BLaER1 (cell line): ENCODE measurements at regions not wholly inside any gene's neighbourhood (a gene's known extent, or its start where the extent isn't known, plus 50 kb on each side); places are given as distances from the start of the nearest gene placed in this dataset.

ENCODE experiments used
- H3K27ac ChIP-seq: shearing (Covaris generic); formaldehyde crosslinking; 2 replicates; pipeline ENCODE4 v1.8.1; 2022
- H3K27me3 ChIP-seq: shearing (Covaris generic); formaldehyde crosslinking; 2 replicates; pipeline ENCODE4 v1.8.1; 2022
- H3K36me3 ChIP-seq: shearing (Covaris generic); formaldehyde crosslinking; 2 replicates; pipeline ENCODE4 v1.8.1; 2022
- H3K4me1 ChIP-seq: shearing (Covaris generic); formaldehyde crosslinking; 2 replicates; pipeline ENCODE4 v1.8.1; 2022
- H3K4me2 ChIP-seq: shearing (Covaris generic); formaldehyde crosslinking; 2 replicates; pipeline ENCODE4 v1.8.1; 2022
- H3K4me3 ChIP-seq: shearing (Covaris generic); formaldehyde crosslinking; 2 replicates; pipeline ENCODE4 v1.8.1; 2022
- H3K9ac ChIP-seq: shearing (Covaris generic); formaldehyde crosslinking; 2 replicates; pipeline ENCODE4 v1.8.1; 2022
- H3K9me3 ChIP-seq: shearing (Covaris generic); formaldehyde crosslinking; 2 replicates; pipeline ENCODE4 v1.8.1; 2022
- H4K20me1 ChIP-seq: shearing (Covaris generic); formaldehyde crosslinking; 2 replicates; pipeline ENCODE4 v1.8.1; 2022
- Cebpa-rat ChIP-seq: shearing (Covaris generic); IDR thresholded peaks from 2 replicates; pipeline ENCODE4 v1.8.1; 2022

- no peak overlapping the region for H3K4me2 ChIP-seq
- no peak overlapping the region for H3K27ac ChIP-seq
- no peaks in the 10 kb centered on the region for H4K20me1 ChIP-seq
Observed at GRCh38 chr14:31963587-31963986, 113.5 kb upstream of the ARHGAP5 start.

GRCh38 chr14:31964490-31964889 is 112.6 kb upstream of the ARHGAP5 start:
- Histone ChIP-seq H3K36me3 (no peaks in the 10 kb centered on the region), H3K9ac (no peak overlapping the region), H3K27me3 (no peaks in the 10 kb centered on the region), H3K4me3 (no peak overlapping the region), H3K4me1 (peaks cover 14% of the 10 kb centered on the region; the same call in 1 of the 2 replicates), H4K20me1 (no peaks in the 10 kb centered on the region), H3K4me2 (no peak overlapping the region), H3K27ac (no peak overlapping the region), H3K9me3 (no peaks in the 10 kb centered on the region)
- TF ChIP-seq Cebpa-rat = no peak

More at GRCh38 chr14:31963587-31963986, 113.5 kb upstream of the ARHGAP5 start:
- no peaks in the 10 kb centered on the region for H3K27me3 ChIP-seq
- no peaks in the 10 kb centered on the region for H3K36me3 ChIP-seq
- no peak for TF ChIP-seq Cebpa-rat
- H3K9ac ChIP-seq = no peak overlapping the region
- 0 out of 2 replicates have a peak, but pooled peaks cover 4% of the 10 kb centered on the region for H3K9me3 ChIP-seq
- H3K4me1 ChIP-seq = peaks cover 11% of the 10 kb centered on the region; the same call in 1 of the 2 replicates
- no peak overlapping the region for H3K4me3 ChIP-seq

- Histone ChIP-seq H3K27ac (no peak overlapping the region), H3K9me3 (no peaks in the 10 kb centered on the region), H3K4me2 (no peak overlapping the region), H3K27me3 (no peaks in the 10 kb centered on the region), H3K4me1 (peaks cover 14% of the 10 kb centered on the region; the same call in 1 of the 2 replicates), H4K20me1 (no peaks in the 10 kb centered on the region), H3K4me3 (no peak overlapping the region), H3K9ac (no peak overlapping the region), H3K36me3 (no peaks in the 10 kb centered on the region)
- TF ChIP-seq Cebpa-rat = no peak
Observed at GRCh38 chr14:31965071-31965734, 111.9 kb upstream of the ARHGAP5 start.

GRCh38 chr14:31965735-31966598 is 111.1 kb upstream of the ARHGAP5 start:
- Histone ChIP-seq H3K27me3 (no peaks in the 10 kb centered on the region), H3K36me3 (no peaks in the 10 kb centered on the region), H3K9me3 (0 out of 2 replicates have a peak, but pooled peaks cover 6% of the 10 kb centered on the region), H3K4me3 (no peak overlapping the region), H3K9ac (no peak overlapping the region), H4K20me1 (no peaks in the 10 kb centered on the region), H3K4me2 (no peak overlapping the region), H3K27ac (no peak overlapping the region), H3K4me1 (peaks cover 14% of the 10 kb centered on the region; the same call in 1 of the 2 replicates)
- TF ChIP-seq Cebpa-rat = no peak

GRCh38 chr14:31966896-31967668 is 110.0 kb upstream of the ARHGAP5 start:
- Histone ChIP-seq H3K27me3 (no peaks in the 10 kb centered on the region), H3K4me2 (no peak overlapping the region), H3K9me3 (0 out of 2 replicates have a peak, but pooled peaks cover 6% of the 10 kb centered on the region), H3K9ac (no peak overlapping the region), H4K20me1 (no peaks in the 10 kb centered on the region), H3K27ac (no peak overlapping the region), H3K36me3 (no peaks in the 10 kb centered on the region), H3K4me3 (no peak overlapping the region), H3K4me1 (peaks cover 14% of the 10 kb centered on the region; the same call in 1 of the 2 replicates)
- TF ChIP-seq Cebpa-rat = no peak

GRCh38 chr14:31967669-31967975 is 109.5 kb upstream of the ARHGAP5 start:
- Histone ChIP-seq H3K27ac (no peak overlapping the region), H3K4me1 (peaks cover 14% of the 10 kb centered on the region; the same call in 1 of the 2 replicates), H4K20me1 (no peaks in the 10 kb centered on the region), H3K27me3 (no peaks in the 10 kb centered on the region), H3K4me3 (no peak overlapping the region), H3K36me3 (no peaks in the 10 kb centered on the region), H3K9me3 (0 out of 2 replicates have a peak, but pooled peaks cover 10% of the 10 kb centered on the region), H3K9ac (no peak overlapping the region), H3K4me2 (no peak overlapping the region)
- no peak for TF ChIP-seq Cebpa-rat

- peaks cover 16% of the 10 kb centered on the region for H3K9me3 ChIP-seq
- H4K20me1 ChIP-seq = no peaks in the 10 kb centered on the region
- H3K9ac ChIP-seq = no peak overlapping the region
- no peak overlapping the region for H3K4me3 ChIP-seq
- H3K4me2 ChIP-seq = no peak overlapping the region
- H3K27ac ChIP-seq = no peak overlapping the region
- TF ChIP-seq Cebpa-rat = no peak
- H3K36me3 ChIP-seq = no peaks in the 10 kb centered on the region
- H3K27me3 ChIP-seq = no peaks in the 10 kb centered on the region
- peaks cover 14% of the 10 kb centered on the region; the same call in 1 of the 2 replicates for H3K4me1 ChIP-seq
Observed at GRCh38 chr14:31968107-31968810, 108.8 kb upstream of the ARHGAP5 start.

GRCh38 chr14:31968956-31969698 is 108.0 kb upstream of the ARHGAP5 start:
- Histone ChIP-seq H3K36me3 (no peaks in the 10 kb centered on the region), H3K9me3 (peaks cover 25% of the 10 kb centered on the region), H3K4me2 (no peak overlapping the region), H3K27ac (no peak overlapping the region), H4K20me1 (no peaks in the 10 kb centered on the region), H3K4me1 (peaks cover 14% of the 10 kb centered on the region; the same call in 1 of the 2 replicates), H3K4me3 (no peak overlapping the region), H3K9ac (no peak overlapping the region), H3K27me3 (no peaks in the 10 kb centered on the region)
- no peak for TF ChIP-seq Cebpa-rat
